ENCODE measurements at regions not wholly inside any gene's neighbourhood (a gene's known extent, or its start where the extent isn't known, plus 50 kb on each side); places are given as distances from the start of the nearest gene placed in this dataset.

DNA sequence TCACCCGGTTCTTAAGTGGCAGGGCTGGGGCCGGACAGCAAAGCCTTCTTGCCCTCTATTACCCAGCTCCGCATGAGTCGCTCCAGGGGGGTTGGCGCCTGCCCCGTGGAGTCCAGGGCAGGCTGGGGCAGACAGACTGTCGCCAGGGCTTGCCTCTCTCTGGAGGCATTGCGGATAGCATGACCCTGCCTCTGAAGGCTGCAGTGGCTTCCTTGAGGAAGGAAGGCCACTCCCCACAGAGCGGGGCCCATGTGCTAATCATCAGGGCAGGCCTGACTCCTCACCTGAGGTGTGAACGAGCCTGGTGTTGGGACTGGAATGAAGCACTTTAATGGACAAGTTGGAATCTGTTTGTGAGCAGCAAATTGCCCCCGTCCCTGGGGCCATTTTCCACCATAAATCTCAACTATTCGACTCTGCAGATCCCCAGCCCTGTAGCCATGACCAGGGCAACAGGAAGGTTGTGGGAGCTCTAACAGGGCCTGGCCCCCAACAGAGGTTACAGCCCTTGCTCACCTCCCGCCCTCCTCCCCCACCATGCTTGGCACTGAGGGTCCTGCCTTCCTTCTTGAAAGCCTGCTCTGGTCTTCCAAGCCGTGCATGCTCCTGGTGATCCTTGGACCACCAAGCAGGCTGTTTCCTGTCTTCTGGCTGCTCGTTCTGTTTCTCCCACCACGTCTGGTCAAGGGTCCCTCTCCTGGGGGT is 144.9 kb upstream of the HAAO start:
- TF ChIP-seq CTCF (IDR thresholded peaks at IDR 0.05; ENCODE audit: borderline replicate concordance, insufficient read depth, low read depth, low read length) = no peak
- H3K4me3 ChIP-seq (ENCODE audit: low read depth, low read length) = no peak overlapping the region

DNA sequence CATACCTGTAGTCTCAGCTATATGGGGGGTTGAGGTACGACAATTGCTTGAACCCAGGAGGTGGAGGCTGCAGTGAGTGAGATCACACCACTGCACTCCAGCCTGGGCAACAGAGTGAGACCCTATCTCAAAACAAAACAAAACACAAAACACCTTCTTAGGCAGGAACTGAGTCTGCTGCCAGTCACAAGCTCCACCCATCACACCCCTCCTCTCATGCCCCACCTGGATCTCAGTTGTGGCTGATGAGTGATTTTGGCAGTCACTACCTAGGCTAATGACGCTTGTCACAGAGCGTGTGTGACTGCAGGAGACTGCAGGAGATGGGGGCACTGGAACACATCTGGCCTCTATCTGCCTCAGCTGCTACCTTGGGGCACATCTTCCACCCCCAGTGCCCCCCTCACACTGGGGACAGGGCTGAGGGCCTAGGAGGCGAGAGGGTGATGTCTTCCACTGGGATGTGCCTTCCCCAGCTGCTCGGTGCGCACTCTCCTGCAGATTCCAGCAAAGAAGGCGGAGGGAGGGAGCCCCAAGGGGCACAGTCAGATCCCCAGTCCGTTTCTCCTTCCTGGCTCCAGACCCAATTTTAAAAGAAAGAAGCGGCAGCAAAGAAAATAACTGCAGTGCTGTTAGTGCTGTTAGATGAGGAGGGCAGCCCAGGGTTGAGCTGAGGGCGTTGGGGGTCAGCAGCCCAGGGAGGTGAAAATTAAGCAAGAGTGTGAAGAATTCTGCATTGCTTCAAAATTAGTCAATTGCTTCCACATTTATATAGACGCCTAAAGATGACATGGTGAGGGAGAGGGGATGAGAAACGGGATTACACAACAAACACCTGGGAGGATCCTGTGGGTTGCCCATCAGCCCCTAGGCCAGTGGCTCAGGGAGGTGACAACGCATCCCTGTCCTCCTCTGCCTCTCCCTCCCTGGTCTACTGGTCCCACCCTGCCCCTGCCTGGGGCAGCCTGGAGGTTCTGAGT is 143.6 kb upstream of the HAAO start:
- TF ChIP-seq CTCF (IDR thresholded peaks at IDR 0.05; ENCODE audit: borderline replicate concordance, insufficient read depth, low read depth, low read length) = no peak
- H3K4me3 ChIP-seq (ENCODE audit: low read depth, low read length) = no peak overlapping the region

- H3K4me3 ChIP-seq (ENCODE audit: low read depth, low read length) = no peak overlapping the region
- TF ChIP-seq CTCF (IDR thresholded peaks at IDR 0.05; ENCODE audit: borderline replicate concordance, insufficient read depth, low read depth, low read length) = no peak
Measured at GRCh38 chr2:42934580-42935186, 142.3 kb upstream of the HAAO start.

DNA sequence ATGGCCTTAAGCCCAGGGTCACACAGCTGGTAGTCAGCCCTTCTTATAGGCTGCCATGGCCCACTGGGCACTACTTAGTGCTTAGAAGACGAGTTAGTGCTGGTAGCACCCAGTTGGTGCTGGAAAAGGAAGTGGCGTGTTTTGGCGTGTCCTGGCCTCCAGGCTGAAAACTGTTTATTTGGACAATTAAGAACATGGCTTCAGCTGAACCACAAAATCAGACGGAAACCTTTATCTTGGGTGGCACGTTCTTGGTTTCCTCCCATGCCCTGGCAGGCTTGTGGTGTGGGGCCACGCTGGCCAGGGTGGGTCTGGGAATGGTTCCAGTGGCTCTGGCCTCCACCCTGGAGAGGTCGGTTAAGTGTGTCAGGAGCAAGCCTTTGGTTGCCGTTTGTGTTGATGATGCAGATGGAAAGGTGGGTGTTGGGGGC is 141.5 kb upstream of the HAAO start:
- no peak for TF ChIP-seq CTCF (IDR thresholded peaks at IDR 0.05; ENCODE audit: borderline replicate concordance, insufficient read depth, low read depth, low read length)
- no peak overlapping the region for H3K4me3 ChIP-seq (ENCODE audit: low read depth, low read length)

GRCh38 chr2:42932271-42933151 is 140.1 kb upstream of the HAAO start:
- no peak for TF ChIP-seq CTCF (IDR thresholded peaks at IDR 0.05; ENCODE audit: borderline replicate concordance, insufficient read depth, low read depth, low read length)
- no peak overlapping the region for H3K4me3 ChIP-seq (ENCODE audit: low read depth, low read length)

DNA sequence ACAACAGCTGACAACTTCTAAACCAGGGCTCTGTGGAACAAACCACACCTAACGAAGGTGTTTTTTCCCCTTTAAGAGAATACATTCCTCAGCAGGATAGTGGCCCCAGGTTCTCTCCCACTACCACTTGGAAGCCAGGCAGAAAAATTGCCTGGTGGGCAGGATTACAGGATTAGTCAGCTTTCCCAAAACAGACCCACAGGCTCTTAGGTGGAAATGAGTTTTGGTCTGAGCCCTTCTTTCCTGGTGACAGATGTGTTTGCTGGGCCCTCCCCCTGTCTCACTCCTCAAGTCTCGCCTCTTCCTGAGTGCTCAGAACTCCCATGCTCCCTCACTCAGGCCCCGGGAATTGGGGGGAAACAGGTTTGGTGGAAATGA is 139.4 kb upstream of the HAAO start:
- TF ChIP-seq CTCF (IDR thresholded peaks at IDR 0.05; ENCODE audit: borderline replicate concordance, insufficient read depth, low read depth, low read length) = no peak
- no peak overlapping the region for H3K4me3 ChIP-seq (ENCODE audit: low read depth, low read length)

Measured in GM12875 (cell line).